HepG2 (cell line): ENCODE measurements at regions not wholly inside any gene's neighbourhood (a gene's known extent, or its start where the extent isn't known, plus 50 kb on each side); places are given as distances from the start of the nearest gene placed in this dataset.

Experiments used
- ATAC-seq: fragments of 200-7000 bp; cut with Tn5 transposase; 3 replicates; pipeline ENCODE4 v1.9.1; 2020; ENCODE audit warnings: mild to moderate bottlenecking, moderate library complexity
- BruUV-seq: library from RNA; stranded (reverse); fragments of 400-500 nt; replicated peaks from 2 replicates; lab custom pipeline; 2021; lab: Mats Ljungman, UMichigan
- CTCF ChIA-PET: fragments of 300-600 bp; formaldehyde crosslinking; extraction: SDS; loops from one replicate; lab custom pipeline; 2021; ENCODE audit warnings: low total read pairs, inconsistent platforms, low intra/inter-chr PET ratio; lab: Yijun Ruan, JAX
- POLR2A ChIA-PET: fragments of 350-600 bp; sonication (Branson Sonifier 250); formaldehyde crosslinking; loops from one replicate; lab custom pipeline; 2020; ENCODE audit warnings: antibody characterized with exemption, inconsistent platforms; lab: Yijun Ruan, JAX
- DNase-seq: peaks from one replicate; pipeline ENCODE4 v3.0.0-alpha.2; 2015; ENCODE audit warnings: low spot score
- FAIRE-seq: peaks from 3 replicates; lab custom pipeline; 2011; peaks lifted over from hg19 to GRCh38; lab: Jason Lieb, UNC
- H2AFZ ChIP-seq: one replicate; pipeline ENCODE4 v1.6.1; 2011; ENCODE audit warnings: low read length, inconsistent platforms
- H3K27ac ChIP-seq: fragments of 300-600 bp; 3 replicates; pipeline ENCODE4 v1.8.0; 2011; ENCODE audit warnings: mixed run types, mild to moderate bottlenecking, mixed read lengths, low read length, inconsistent platforms; ENCODE audit not compliant: insufficient read depth; ENCODE audit errors: extremely low read length
- H3K27me3 ChIP-seq, 2 experiments: fragments of 200-600 bp in 1 of 2; 2 replicates in 1 of 2; 3 replicates in 1 of 2; pipeline versions ENCODE4 v1.6.0 to v1.8.0; 2011; ENCODE audit warnings: low read length in 2 of 2, mild to moderate bottlenecking in 2 of 2, moderate library complexity in 2 of 2, inconsistent platforms in 1 of 2; ENCODE audit not compliant: insufficient read depth in 2 of 2, control insufficient read depth in 1 of 2
- H3K36me3 ChIP-seq, 2 experiments: fragments of 200-600 bp in 1 of 2; replicated peaks in 1 of 2; 2 replicates in 1 of 2; 3 replicates in 1 of 2; pipeline versions ENCODE4 v1.5.1 to v1.8.0; 2011; ENCODE audit warnings: low read length in 2 of 2, inconsistent platforms in 1 of 2; ENCODE audit not compliant: insufficient read depth in 2 of 2, control insufficient read depth in 1 of 2
- H3K4me1 ChIP-seq: 2 replicates; pipeline ENCODE4 v1.5.1; 2012; ENCODE audit warnings: low read length, inconsistent platforms; ENCODE audit not compliant: insufficient read depth
- H3K4me2 ChIP-seq: 2 replicates; pipeline ENCODE4 v1.6.0; 2011; ENCODE audit warnings: low read depth, low read length, inconsistent platforms
- H3K4me3 ChIP-seq, 3 experiments: fragments of 200-600 bp in 1 of 3; sonication (generic), shearing (Covaris generic) in 1 of 3; replicated peaks in 1 of 3; 2 replicates each; pipeline ENCODE4 v1.5.1; 2011 to 2016; ENCODE audit warnings: low read length in 3 of 3, inconsistent platforms in 2 of 3, low read depth in 2 of 3, mild to moderate bottlenecking in 2 of 3, control low read depth in 1 of 3, mixed read lengths in 1 of 3; ENCODE audit not compliant: insufficient read depth in 1 of 3
- H3K79me2 ChIP-seq: one replicate; pipeline ENCODE4 v1.6.1; 2011; ENCODE audit warnings: low read length, inconsistent platforms; ENCODE audit not compliant: insufficient read depth
- H3K9ac ChIP-seq: 2 replicates; pipeline ENCODE4 v1.6.0; 2011; ENCODE audit warnings: mild to moderate bottlenecking, low read depth, low read length, inconsistent platforms; ENCODE audit not compliant: insufficient read depth
- H3K9me3 ChIP-seq: 2 replicates; pipeline ENCODE4 v1.5.1; 2012; ENCODE audit warnings: mild to moderate bottlenecking, low read length
- H4K20me1 ChIP-seq: 2 replicates; pipeline ENCODE4 v1.6.0; 2011; ENCODE audit warnings: inconsistent platforms, mild to moderate bottlenecking, low read length, moderate library complexity; ENCODE audit not compliant: insufficient read depth
- LCORL ChIP-seq, 2 experiments: fragments of 450-650 bp in 1 of 2; sonication (generic) in 1 of 2; formaldehyde crosslinking in 1 of 2; IDR thresholded peaks; 2 replicates each; pipeline versions ENCODE4 v1.5.0 to v1.6.1; 2017 to 2020; ENCODE audit warnings: antibody characterized with exemption in 1 of 2, missing genetic modification reagents in 1 of 2
- MAF1 ChIP-seq: sonication (generic); formaldehyde crosslinking; IDR thresholded peaks from 2 replicates; pipeline ENCODE4 v1.5.0; 2020; ENCODE audit warnings: missing genetic modification reagents, borderline replicate concordance
- ONECUT2 ChIP-seq: sonication (generic); formaldehyde crosslinking; IDR thresholded peaks from 2 replicates; pipeline ENCODE4 v1.4.0; 2020; ENCODE audit warnings: missing genetic modification reagents
- PCBP1 ChIP-seq: fragments of 200-400 bp; formaldehyde crosslinking; IDR thresholded peaks from 2 replicates; pipeline ENCODE4 v1.6.1; 2017; ENCODE audit warnings: mild to moderate bottlenecking, low read depth, low read length, borderline replicate concordance
- SMAD9 ChIP-seq: sonication (generic); formaldehyde crosslinking; IDR thresholded peaks from 2 replicates; pipeline ENCODE4 v1.5.1; 2020; ENCODE audit warnings: mild to moderate bottlenecking, missing genetic modification reagents
- WGBS: methylation state at CpG from one replicate; pipeline ENCODE4 v1.1.6; 2017; ENCODE audit warnings: low lambda C conversion rate; 5-methylcytosine and 5-hydroxymethylcytosine counted together
- in situ Hi-C: cut with HindIII; loops from 2 replicates; pipeline ENCODE4 v1.10.0; 2017; ENCODE audit warnings: low pct_unique_long_range_greater_than_20kb; ENCODE audit not compliant: extremely low pct_ligation_motif_present
- intact Hi-C: fragments of 100-400 bp; cut with micrococcal nuclease; formaldehyde crosslinking; loops from one replicate; pipeline ENCODE4 v1.10.0; 2022; ENCODE audit not compliant: unreplicated experiment
- TF ChIP-seq, protein P1 (sequence below): sonication (generic); formaldehyde crosslinking; IDR thresholded peaks from 2 replicates; pipeline ENCODE4 v1.4.0; 2020; ENCODE audit warnings: missing genetic modification reagents, borderline replicate concordance
- TF ChIP-seq, protein P2 (sequence below): conservative IDR thresholded peaks from 2 replicates; pipeline ENCODE4 v1.6.1; 2018; ENCODE audit warnings: missing genetic modification reagents
- TF ChIP-seq, protein P3 (sequence below): sonication (generic); formaldehyde crosslinking; IDR thresholded peaks from 2 replicates; pipeline ENCODE4 v1.9.0; 2022; ENCODE audit warnings: low read depth, missing genetic modification reagents

DNA sequence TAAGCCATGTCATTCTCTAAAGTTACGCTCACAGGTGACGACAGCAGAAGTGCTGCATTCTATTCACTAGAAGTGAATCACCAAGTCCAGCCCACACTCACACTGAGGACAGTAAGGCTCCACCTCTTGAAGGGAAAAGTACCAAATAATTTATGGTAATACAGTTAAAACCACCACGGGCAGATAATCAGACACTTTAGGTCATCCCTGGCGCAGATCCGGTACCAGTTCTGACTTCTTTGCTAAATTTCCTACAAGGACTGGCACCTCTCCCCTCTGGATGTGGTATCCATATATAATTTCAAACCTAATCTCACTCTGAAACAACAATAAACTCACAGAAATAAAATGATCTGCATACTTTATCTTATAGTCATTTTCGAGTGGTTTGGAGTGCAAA lies 954.7 kb upstream of the GHITM start (continued):
- TF ChIP-seq, protein P1, sequence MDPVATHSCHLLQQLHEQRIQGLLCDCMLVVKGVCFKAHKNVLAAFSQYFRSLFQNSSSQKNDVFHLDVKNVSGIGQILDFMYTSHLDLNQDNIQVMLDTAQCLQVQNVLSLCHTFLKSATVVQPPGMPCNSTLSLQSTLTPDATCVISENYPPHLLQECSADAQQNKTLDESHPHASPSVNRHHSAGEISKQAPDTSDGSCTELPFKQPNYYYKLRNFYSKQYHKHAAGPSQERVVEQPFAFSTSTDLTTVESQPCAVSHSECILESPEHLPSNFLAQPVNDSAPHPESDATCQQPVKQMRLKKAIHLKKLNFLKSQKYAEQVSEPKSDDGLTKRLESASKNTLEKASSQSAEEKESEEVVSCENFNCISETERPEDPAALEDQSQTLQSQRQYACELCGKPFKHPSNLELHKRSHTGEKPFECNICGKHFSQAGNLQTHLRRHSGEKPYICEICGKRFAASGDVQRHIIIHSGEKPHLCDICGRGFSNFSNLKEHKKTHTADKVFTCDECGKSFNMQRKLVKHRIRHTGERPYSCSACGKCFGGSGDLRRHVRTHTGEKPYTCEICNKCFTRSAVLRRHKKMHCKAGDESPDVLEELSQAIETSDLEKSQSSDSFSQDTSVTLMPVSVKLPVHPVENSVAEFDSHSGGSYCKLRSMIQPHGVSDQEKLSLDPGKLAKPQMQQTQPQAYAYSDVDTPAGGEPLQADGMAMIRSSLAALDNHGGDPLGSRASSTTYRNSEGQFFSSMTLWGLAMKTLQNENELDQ (CRISPR knock-in tag), result no peak
- TF ChIP-seq, protein P2, sequence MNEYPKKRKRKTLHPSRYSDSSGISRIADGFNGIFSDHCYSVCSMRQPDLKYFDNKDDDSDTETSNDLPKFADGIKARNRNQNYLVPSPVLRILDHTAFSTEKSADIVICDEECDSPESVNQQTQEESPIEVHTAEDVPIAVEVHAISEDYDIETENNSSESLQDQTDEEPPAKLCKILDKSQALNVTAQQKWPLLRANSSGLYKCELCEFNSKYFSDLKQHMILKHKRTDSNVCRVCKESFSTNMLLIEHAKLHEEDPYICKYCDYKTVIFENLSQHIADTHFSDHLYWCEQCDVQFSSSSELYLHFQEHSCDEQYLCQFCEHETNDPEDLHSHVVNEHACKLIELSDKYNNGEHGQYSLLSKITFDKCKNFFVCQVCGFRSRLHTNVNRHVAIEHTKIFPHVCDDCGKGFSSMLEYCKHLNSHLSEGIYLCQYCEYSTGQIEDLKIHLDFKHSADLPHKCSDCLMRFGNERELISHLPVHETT (CRISPR knock-in tag), result no peak
- TF ChIP-seq, protein P3, sequence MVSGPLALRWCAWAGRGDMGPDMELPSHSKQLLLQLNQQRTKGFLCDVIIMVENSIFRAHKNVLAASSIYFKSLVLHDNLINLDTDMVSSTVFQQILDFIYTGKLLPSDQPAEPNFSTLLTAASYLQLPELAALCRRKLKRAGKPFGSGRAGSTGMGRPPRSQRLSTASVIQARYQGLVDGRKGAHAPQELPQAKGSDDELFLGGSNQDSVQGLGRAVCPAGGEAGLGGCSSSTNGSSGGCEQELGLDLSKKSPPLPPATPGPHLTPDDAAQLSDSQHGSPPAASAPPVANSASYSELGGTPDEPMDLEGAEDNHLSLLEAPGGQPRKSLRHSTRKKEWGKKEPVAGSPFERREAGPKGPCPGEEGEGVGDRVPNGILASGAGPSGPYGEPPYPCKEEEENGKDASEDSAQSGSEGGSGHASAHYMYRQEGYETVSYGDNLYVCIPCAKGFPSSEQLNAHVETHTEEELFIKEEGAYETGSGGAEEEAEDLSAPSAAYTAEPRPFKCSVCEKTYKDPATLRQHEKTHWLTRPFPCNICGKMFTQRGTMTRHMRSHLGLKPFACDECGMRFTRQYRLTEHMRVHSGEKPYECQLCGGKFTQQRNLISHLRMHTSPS (CRISPR knock-in tag), result no peak
- no peak for TF ChIP-seq ONECUT2 (CRISPR knock-in tag)

DNA sequence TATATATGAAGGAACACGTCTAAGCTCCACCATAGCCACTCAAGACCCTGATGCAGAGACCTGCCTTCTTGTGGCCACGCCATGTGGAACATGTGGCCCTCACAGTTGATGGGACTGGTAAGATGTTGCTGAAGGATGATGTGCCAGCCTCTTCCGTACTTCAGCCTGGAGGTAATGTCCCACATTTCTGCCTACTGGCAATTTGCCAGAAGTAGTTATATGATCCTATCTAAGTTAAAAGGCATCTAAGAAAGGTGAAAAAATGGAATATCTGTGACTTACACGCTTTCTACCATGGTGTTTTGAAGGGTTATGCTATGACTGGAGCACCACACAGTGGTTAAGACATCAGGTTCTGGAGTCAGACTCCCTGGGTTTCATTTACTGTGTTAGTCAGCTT lies 948.7 kb upstream of the GHITM start:
- DNase-seq, result no peak
- no peak overlapping the region for H3K9ac ChIP-seq
- H4K20me1 ChIP-seq, result no peaks in the 10 kb centered on the region
- TF ChIP-seq MAF1 (CRISPR knock-in tag), result no peak
- TF ChIP-seq SMAD9 (CRISPR knock-in tag), result no peak
- TF ChIP-seq LCORL (IDR thresholded peaks at IDR 0.05), result peak; percentile 70; the same call in 1 of the 2 replicates
- no peak for TF ChIP-seq LCORL (CRISPR knock-in tag; IDR thresholded peaks at IDR 0.05)
- TF ChIP-seq PCBP1, result no peak
- TF ChIP-seq, all 625 proteins: peak for 1
- Histone ChIP-seq H3K27me3 (no peaks in the 10 kb centered on the region), H3K4me1 (no peaks in the 10 kb centered on the region), H2AFZ (no peak overlapping the region), H3K36me3 (no peaks in the 10 kb centered on the region), H3K4me3 (no peak overlapping the region), H3K27ac (no peak overlapping the region), H3K9me3 (peaks cover 26% of the 10 kb centered on the region; the same call in 1 of the 2 replicates), H3K4me2 (no peak overlapping the region), H3K79me2 (no peaks in the 10 kb centered on the region)
- FAIRE-seq (no peak), ATAC-seq (no peak)
- ChIA-PET CTCF (no interaction called here), POLR2A (no interaction called here)
- WGBS, result 14% methylated on average over 4 of the region's 4 CpGs
- in situ Hi-C loops, result no loop called here
- intact Hi-C loops, result no loop called here
- no TSS peak for BruUV-seq
